ENCODE measurements at regions not wholly inside any gene's neighbourhood (a gene's known extent, or its start where the extent isn't known, plus 50 kb on each side); places are given as distances from the start of the nearest gene placed in this dataset.

DNA sequence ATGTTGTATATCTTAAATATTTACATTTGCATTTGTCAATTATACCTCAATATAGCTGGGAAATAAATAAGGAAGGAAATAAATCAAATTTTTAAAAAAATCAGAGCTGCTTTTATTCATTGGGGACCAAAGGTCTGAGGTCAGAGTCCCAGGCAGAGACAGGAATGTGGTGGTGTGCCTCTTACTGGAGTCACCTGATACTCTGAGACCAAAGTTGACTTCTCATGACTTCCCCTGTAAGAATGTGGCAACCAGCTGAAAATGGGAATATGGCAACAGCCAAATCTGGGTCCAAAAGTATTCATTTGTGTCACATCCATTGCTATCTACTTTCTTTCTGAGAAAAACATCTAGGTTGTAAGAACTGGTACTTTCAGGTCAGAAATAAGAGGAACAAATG is 496.6 kb upstream of the TMPO start:
- TF ChIP-seq, protein P1, sequence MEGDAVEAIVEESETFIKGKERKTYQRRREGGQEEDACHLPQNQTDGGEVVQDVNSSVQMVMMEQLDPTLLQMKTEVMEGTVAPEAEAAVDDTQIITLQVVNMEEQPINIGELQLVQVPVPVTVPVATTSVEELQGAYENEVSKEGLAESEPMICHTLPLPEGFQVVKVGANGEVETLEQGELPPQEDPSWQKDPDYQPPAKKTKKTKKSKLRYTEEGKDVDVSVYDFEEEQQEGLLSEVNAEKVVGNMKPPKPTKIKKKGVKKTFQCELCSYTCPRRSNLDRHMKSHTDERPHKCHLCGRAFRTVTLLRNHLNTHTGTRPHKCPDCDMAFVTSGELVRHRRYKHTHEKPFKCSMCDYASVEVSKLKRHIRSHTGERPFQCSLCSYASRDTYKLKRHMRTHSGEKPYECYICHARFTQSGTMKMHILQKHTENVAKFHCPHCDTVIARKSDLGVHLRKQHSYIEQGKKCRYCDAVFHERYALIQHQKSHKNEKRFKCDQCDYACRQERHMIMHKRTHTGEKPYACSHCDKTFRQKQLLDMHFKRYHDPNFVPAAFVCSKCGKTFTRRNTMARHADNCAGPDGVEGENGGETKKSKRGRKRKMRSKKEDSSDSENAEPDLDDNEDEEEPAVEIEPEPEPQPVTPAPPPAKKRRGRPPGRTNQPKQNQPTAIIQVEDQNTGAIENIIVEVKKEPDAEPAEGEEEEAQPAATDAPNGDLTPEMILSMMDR (IDR thresholded peaks at IDR 0.05; ENCODE audit: low read length): no peak
- TF ChIP-seq EZH2 (optimal IDR thresholded peaks at IDR 0.05; ENCODE audit: low read depth, low read length): no peak
